Fibroblast of upper back skin (primary cell): ENCODE measurements at regions not wholly inside any gene's neighbourhood (a gene's known extent, or its start where the extent isn't known, plus 50 kb on each side); places are given as distances from the start of the nearest gene placed in this dataset.
"Not testable (repeated sequence)": the region's sequence is repeated elsewhere in the genome, so short reads cannot be mapped to it uniquely, and the experiment has no call there.

ENCODE experiments used
- DNase-seq: peaks from one replicate; pipeline ENCODE4 v3.0.0-alpha.2; 2013

- DNase-seq, result not testable (repeated sequence)
Measured at GRCh38 chr7:91405873-91406272, 141.6 kb downstream of the FZD1 start.

- no peak for DNase-seq
Measured at GRCh38 chr7:91407942-91408341, 143.7 kb downstream of the FZD1 start.

GRCh38 chr7:91408388-91409154, 144.3 kb downstream of the FZD1 start:
- peak; percentile 42 for DNase-seq

- no peak for DNase-seq
Measured at GRCh38 chr7:91411060-91411459, 146.8 kb downstream of the FZD1 start.

GRCh38 chr7:91412298-91412697, 148.1 kb downstream of the FZD1 start:
- DNase-seq, result no peak

GRCh38 chr7:91414734-91415133, 150.5 kb downstream of the FZD1 start:
- DNase-seq, result no peak

- DNase-seq, result no peak
Measured at GRCh38 chr7:91416155-91416865, 152.1 kb downstream of the FZD1 start.

- no peak for DNase-seq
Measured at GRCh38 chr7:91420606-91421005, 156.4 kb downstream of the FZD1 start.

GRCh38 chr7:91421018-91421417, 156.8 kb downstream of the FZD1 start:
- no peak for DNase-seq

GRCh38 chr7:91424371-91424770, 160.1 kb downstream of the FZD1 start:
- no peak for DNase-seq

- DNase-seq, result no peak
Measured at GRCh38 chr7:91425149-91425548, 160.9 kb downstream of the FZD1 start.

GRCh38 chr7:91427051-91427450, 162.8 kb downstream of the FZD1 start:
- no peak for DNase-seq

- DNase-seq, result peak; percentile 57
Measured at GRCh38 chr7:91431601-91432000, 167.4 kb downstream of the FZD1 start.

GRCh38 chr7:91434836-91435235, 170.6 kb downstream of the FZD1 start:
- DNase-seq, result peak; percentile 91

- peak; percentile 62 for DNase-seq
Measured at GRCh38 chr7:91435381-91436059, 171.3 kb downstream of the FZD1 start.

- no peak for DNase-seq
Measured at GRCh38 chr7:91436655-91437054, 172.4 kb downstream of the FZD1 start.

- DNase-seq, result not testable (repeated sequence)
Measured at GRCh38 chr7:91440198-91440597, 176.0 kb downstream of the FZD1 start.

GRCh38 chr7:91443862-91444261, 179.6 kb downstream of the FZD1 start:
- peak; percentile 30 for DNase-seq

GRCh38 chr7:91446819-91447218, 182.6 kb downstream of the FZD1 start:
- peak; percentile 26 for DNase-seq

- DNase-seq, result no peak
Measured at GRCh38 chr7:91455411-91455810, 191.2 kb downstream of the FZD1 start.

- DNase-seq, result no peak
Measured at GRCh38 chr7:91457208-91457607, 193.0 kb downstream of the FZD1 start.

- DNase-seq, result no peak
Measured at GRCh38 chr7:91459539-91459938, 195.3 kb downstream of the FZD1 start.

GRCh38 chr7:91462316-91462715, 198.1 kb downstream of the FZD1 start:
- peak; percentile 63 for DNase-seq

- no peak for DNase-seq
Measured at GRCh38 chr7:91463330-91463729, 199.1 kb downstream of the FZD1 start.
